ENCODE measurements at regions not wholly inside any gene's neighbourhood (a gene's known extent, or its start where the extent isn't known, plus 50 kb on each side); places are given as distances from the start of the nearest gene placed in this dataset.

- intact Hi-C loops (cut with DNase I; ENCODE audit: low total_unique reads): no loop called here
- WGBS, 2 donors: 76 to 83% methylated on average over 3 of the region's 3 CpGs
- no peak for TF ChIP-seq POLR2A (IDR thresholded peaks at IDR 0.05)
- TF ChIP-seq, protein P1, sequence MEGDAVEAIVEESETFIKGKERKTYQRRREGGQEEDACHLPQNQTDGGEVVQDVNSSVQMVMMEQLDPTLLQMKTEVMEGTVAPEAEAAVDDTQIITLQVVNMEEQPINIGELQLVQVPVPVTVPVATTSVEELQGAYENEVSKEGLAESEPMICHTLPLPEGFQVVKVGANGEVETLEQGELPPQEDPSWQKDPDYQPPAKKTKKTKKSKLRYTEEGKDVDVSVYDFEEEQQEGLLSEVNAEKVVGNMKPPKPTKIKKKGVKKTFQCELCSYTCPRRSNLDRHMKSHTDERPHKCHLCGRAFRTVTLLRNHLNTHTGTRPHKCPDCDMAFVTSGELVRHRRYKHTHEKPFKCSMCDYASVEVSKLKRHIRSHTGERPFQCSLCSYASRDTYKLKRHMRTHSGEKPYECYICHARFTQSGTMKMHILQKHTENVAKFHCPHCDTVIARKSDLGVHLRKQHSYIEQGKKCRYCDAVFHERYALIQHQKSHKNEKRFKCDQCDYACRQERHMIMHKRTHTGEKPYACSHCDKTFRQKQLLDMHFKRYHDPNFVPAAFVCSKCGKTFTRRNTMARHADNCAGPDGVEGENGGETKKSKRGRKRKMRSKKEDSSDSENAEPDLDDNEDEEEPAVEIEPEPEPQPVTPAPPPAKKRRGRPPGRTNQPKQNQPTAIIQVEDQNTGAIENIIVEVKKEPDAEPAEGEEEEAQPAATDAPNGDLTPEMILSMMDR (IDR thresholded peaks at IDR 0.05): no peak
- no peak for DNase-seq (ENCODE audit: low spot score in 2 of 2)
- no peak overlapping the region for H3K4me3 ChIP-seq (ENCODE audit: low read depth, poor library complexity, severe bottlenecking)
Observed at GRCh38 chr14:25488961-25489360, 439.0 kb upstream of the STXBP6 start.

- intact Hi-C loops (cut with DNase I; ENCODE audit: low total_unique reads): no loop called here
- no peak for DNase-seq (ENCODE audit: low spot score in 2 of 2)
- TF ChIP-seq POLR2A (IDR thresholded peaks at IDR 0.05): no peak
- TF ChIP-seq, protein P1 (IDR thresholded peaks at IDR 0.05): no peak
- H3K4me3 ChIP-seq (ENCODE audit: low read depth, poor library complexity, severe bottlenecking): no peak overlapping the region
- WGBS, 2 donors: 33 to 40% methylated on average over 1 of the region's 1 CpG
Observed at GRCh38 chr14:25485381-25485780, 435.4 kb upstream of the STXBP6 start.

DNA sequence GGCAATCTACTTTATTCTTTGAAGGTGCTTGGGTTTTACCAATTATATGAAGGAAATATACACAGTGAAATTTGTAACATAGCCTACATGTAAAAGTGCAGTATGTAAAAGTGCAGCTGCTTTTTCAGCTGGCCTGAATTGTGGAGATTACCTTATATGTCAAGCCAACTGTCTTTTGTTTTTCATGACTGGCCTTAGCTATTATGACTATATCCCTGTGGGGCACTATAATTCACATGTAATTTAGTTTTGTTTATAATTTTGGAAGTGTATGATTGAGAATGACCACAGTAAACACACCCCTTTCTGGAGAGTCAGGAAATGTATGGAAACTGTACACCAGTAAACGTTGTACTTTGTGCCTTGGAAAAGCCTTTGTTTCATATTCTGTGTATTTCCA is 435.0 kb upstream of the STXBP6 start:
- WGBS, 2 donors: 50 to 63% methylated on average over 1 of the region's 1 CpG
- intact Hi-C loops (cut with DNase I; ENCODE audit: low total_unique reads): no loop called here
- TF ChIP-seq, protein P1 (IDR thresholded peaks at IDR 0.05): no peak
- no peak for TF ChIP-seq POLR2A (IDR thresholded peaks at IDR 0.05)

DNA sequence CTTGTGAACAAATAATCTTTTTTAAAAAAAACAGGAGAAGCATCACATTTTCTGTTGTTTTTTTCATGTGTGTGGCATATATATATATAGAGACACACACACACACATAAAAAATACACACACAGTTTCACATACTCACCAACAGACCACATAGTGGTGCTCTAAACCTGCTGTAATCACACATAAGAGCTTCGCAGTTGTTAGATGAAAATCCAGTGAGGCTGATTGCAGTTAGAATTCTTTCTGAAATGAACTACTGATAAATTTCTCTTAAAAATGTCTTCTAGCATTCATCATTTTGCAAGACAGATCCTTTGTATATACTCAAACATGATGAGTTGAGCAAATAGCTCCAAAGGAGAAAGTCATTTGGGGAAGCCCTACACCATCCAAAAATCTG is 434.3 kb upstream of the STXBP6 start:
- no peak overlapping the region for H3K4me3 ChIP-seq (ENCODE audit: low read depth, poor library complexity, severe bottlenecking)
- DNase-seq (ENCODE audit: low spot score in 2 of 2): no peak
- intact Hi-C loops (cut with DNase I; ENCODE audit: low total_unique reads): no loop called here
- TF ChIP-seq, protein P1 (IDR thresholded peaks at IDR 0.05): no peak
- TF ChIP-seq POLR2A (IDR thresholded peaks at IDR 0.05): no peak
- 53 to 67% methylated on average over 1 of the region's 1 CpG for WGBS, 2 donors

More for the DNA sequence above, 435.0 kb upstream of the STXBP6 start:
- no peak for DNase-seq (ENCODE audit: low spot score in 2 of 2)
- no peak overlapping the region for H3K4me3 ChIP-seq (ENCODE audit: low read depth, poor library complexity, severe bottlenecking)

- TF ChIP-seq POLR2A (IDR thresholded peaks at IDR 0.05): no peak
- TF ChIP-seq, protein P1 (IDR thresholded peaks at IDR 0.05): no peak
- DNase-seq (ENCODE audit: low spot score in 2 of 2): no peak
- intact Hi-C loops (cut with DNase I; ENCODE audit: low total_unique reads): no loop called here
- 77 to 83% methylated on average over 2 of the region's 2 CpGs for WGBS, 2 donors
- H3K4me3 ChIP-seq (ENCODE audit: low read depth, poor library complexity, severe bottlenecking): no peak overlapping the region
Observed at GRCh38 chr14:25477316-25478098, 427.6 kb upstream of the STXBP6 start.

DNA sequence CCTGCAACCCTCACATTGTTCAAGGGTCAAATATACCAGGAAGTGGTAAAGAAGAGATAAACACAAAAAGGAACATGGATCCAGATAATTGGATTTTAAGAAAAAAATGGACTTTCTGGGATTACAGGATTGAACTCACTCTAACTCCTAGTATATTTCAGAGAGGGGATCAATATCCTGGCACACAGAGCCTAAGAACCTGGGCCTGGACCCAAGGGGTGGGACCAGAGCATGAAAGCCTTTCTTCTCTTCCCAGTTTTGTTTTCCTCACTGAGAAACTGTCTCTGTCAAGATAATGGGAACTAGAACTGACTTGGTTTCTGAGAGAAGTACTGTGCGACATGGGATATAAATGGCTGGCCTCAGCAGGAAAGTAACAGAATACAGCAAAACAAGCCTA is 422.8 kb upstream of the STXBP6 start:
- intact Hi-C loops (cut with DNase I; ENCODE audit: low total_unique reads): no loop called here
- no peak for TF ChIP-seq POLR2A (IDR thresholded peaks at IDR 0.05)
- TF ChIP-seq, protein P1 (IDR thresholded peaks at IDR 0.05): no peak
- no peak for DNase-seq (ENCODE audit: low spot score in 2 of 2)
- no peak overlapping the region for H3K4me3 ChIP-seq (ENCODE audit: low read depth, poor library complexity, severe bottlenecking)
- WGBS, 2 donors: 97% methylated on average over 1 of the region's 1 CpG

Measured in lower leg skin (tissue), 4 donors.